Endodermal cell (in vitro differentiated cells): ENCODE measurements at regions not wholly inside any gene's neighbourhood (a gene's known extent, or its start where the extent isn't known, plus 50 kb on each side); places are given as distances from the start of the nearest gene placed in this dataset.

ENCODE experiments used
- DNase-seq: peaks from one replicate; pipeline ENCODE4 v3.0.0-alpha.2; 2017
- H3K27ac ChIP-seq: 2 replicates; pipeline ENCODE4 v1.5.1; 2013; ENCODE audit warnings: mild to moderate bottlenecking, low read depth, low read length, moderate library complexity
- H3K27me3 ChIP-seq: 2 replicates; pipeline ENCODE4 v1.6.1; 2013; ENCODE audit warnings: mild to moderate bottlenecking, low read length, moderate library complexity; ENCODE audit not compliant: insufficient read depth, control insufficient read depth, poor library complexity, severe bottlenecking
- H3K36me3 ChIP-seq: 2 replicates; pipeline ENCODE4 v1.7.0; 2013; ENCODE audit warnings: mild to moderate bottlenecking, low read length, moderate library complexity; ENCODE audit not compliant: control insufficient read depth, insufficient read depth
- H3K4me1 ChIP-seq: one replicate; pipeline ENCODE4 v1.7.0; 2013; ENCODE audit warnings: low read length; ENCODE audit not compliant: control insufficient read depth, insufficient read depth
- H3K4me3 ChIP-seq: 2 replicates; pipeline ENCODE4 v1.5.1; 2013; ENCODE audit warnings: mild to moderate bottlenecking, low read length, moderate library complexity
- H3K9ac ChIP-seq: 2 replicates; pipeline ENCODE4 v1.6.1; 2013; ENCODE audit warnings: mild to moderate bottlenecking, low read length, moderate library complexity; ENCODE audit not compliant: poor library complexity, severe bottlenecking; ENCODE audit errors: extremely low read depth
- H3K9me3 ChIP-seq: 2 replicates; pipeline ENCODE4 v1.6.1; 2013; ENCODE audit warnings: mild to moderate bottlenecking, low read length, moderate library complexity; ENCODE audit not compliant: control insufficient read depth
- H3K27ac Mint-ChIP-seq: 2 replicates; pipeline ENCODE4 v1.8.0; 2020; ENCODE audit warnings: mixed read lengths
- H3K27me3 Mint-ChIP-seq: 2 replicates; pipeline ENCODE4 v1.8.0; 2021; ENCODE audit warnings: mild to moderate bottlenecking, mixed read lengths; ENCODE audit not compliant: insufficient read depth
- H3K36me3 Mint-ChIP-seq: 2 replicates; pipeline ENCODE4 v1.8.0; 2020; ENCODE audit warnings: low read depth, mixed read lengths
- H3K4me1 Mint-ChIP-seq: 2 replicates; pipeline ENCODE4 v1.8.0; 2020; ENCODE audit warnings: mixed read lengths
- H3K4me3 Mint-ChIP-seq: 2 replicates; pipeline ENCODE4 v1.8.0; 2020; ENCODE audit warnings: mild to moderate bottlenecking, moderate library complexity, mixed read lengths
- H3K9me3 Mint-ChIP-seq: 2 replicates; pipeline ENCODE4 v1.8.0; 2020; ENCODE audit warnings: mild to moderate bottlenecking, mixed read lengths
- WGBS, 2 experiments: methylation state at CpG; one replicate each; pipeline versions ENCODE4 v1.1.5 to v1.1.7; 2013; ENCODE audit warnings: missing lambda C conversion rate in 2 of 2, mixed read lengths in 1 of 2; ENCODE audit not compliant: insufficient coverage in 1 of 2, insufficient read length in 1 of 2; 5-methylcytosine and 5-hydroxymethylcytosine counted together
- TF ChIP-seq, protein P1 (sequence below): fragments of 200-600 bp; sonication (generic); conservative IDR thresholded peaks from 2 replicates; pipeline ENCODE4 v1.5.0; 2021; ENCODE audit warnings: antibody characterized with exemption, mild to moderate bottlenecking

DNA sequence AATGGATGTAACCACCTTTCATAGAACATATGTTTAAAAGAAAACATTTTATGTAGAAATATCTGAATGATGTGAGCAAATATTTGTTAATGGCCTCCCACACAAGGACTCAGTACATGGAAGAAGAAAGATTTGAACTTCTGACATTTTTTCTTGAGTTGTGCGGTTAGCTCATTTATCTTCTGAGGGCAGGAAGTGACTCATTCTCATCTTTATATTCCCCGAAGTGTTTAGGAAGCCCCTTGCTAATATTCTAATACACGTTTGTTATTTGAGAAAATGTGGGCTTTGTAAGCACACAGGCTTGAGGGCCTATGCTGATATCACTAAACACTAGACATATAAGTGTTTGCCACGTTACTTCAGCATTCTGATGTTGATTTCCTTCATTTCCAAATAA lies 392.5 kb upstream of the PTBP2 start:
- no peak overlapping the region for H3K4me3 Mint-ChIP-seq
- H3K27me3 Mint-ChIP-seq, result no peaks in the 10 kb centered on the region
- Histone ChIP-seq H3K4me3 (no peak overlapping the region), H3K27ac (no peak overlapping the region), H3K4me1 (no peaks in the 10 kb centered on the region), H3K27me3 (no peaks in the 10 kb centered on the region), H3K9me3 (no peaks in the 10 kb centered on the region), H3K9ac (no peak overlapping the region), H3K36me3 (no peaks in the 10 kb centered on the region)
- H3K27ac Mint-ChIP-seq, result no peak overlapping the region
- TF ChIP-seq, protein P1, sequence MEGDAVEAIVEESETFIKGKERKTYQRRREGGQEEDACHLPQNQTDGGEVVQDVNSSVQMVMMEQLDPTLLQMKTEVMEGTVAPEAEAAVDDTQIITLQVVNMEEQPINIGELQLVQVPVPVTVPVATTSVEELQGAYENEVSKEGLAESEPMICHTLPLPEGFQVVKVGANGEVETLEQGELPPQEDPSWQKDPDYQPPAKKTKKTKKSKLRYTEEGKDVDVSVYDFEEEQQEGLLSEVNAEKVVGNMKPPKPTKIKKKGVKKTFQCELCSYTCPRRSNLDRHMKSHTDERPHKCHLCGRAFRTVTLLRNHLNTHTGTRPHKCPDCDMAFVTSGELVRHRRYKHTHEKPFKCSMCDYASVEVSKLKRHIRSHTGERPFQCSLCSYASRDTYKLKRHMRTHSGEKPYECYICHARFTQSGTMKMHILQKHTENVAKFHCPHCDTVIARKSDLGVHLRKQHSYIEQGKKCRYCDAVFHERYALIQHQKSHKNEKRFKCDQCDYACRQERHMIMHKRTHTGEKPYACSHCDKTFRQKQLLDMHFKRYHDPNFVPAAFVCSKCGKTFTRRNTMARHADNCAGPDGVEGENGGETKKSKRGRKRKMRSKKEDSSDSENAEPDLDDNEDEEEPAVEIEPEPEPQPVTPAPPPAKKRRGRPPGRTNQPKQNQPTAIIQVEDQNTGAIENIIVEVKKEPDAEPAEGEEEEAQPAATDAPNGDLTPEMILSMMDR, result no peak
- H3K9me3 Mint-ChIP-seq, result no peaks in the 10 kb centered on the region
- H3K4me1 Mint-ChIP-seq, result no peaks in the 10 kb centered on the region
- WGBS, 2 experiments, result 89 to 100% methylated on average over 1 to 4 of the region's 4 CpGs
- no peaks in the 10 kb centered on the region for H3K36me3 Mint-ChIP-seq
- DNase-seq, result no peak

GRCh38 chr1:96331596-96331995 lies 390.0 kb upstream of the PTBP2 start:
- TF ChIP-seq, protein P1, result no peak
- no peak for DNase-seq
- no peaks in the 10 kb centered on the region for H3K4me1 Mint-ChIP-seq
- Histone ChIP-seq H3K27ac (no peak overlapping the region), H3K4me1 (no peaks in the 10 kb centered on the region), H3K9ac (no peak overlapping the region), H3K9me3 (no peaks in the 10 kb centered on the region), H3K36me3 (no peaks in the 10 kb centered on the region), H3K4me3 (no peak overlapping the region), H3K27me3 (no peaks in the 10 kb centered on the region)
- WGBS, 2 experiments, result 86 to 100% methylated on average over 2 to 3 of the region's 3 CpGs
- H3K27me3 Mint-ChIP-seq, result no peaks in the 10 kb centered on the region
- H3K4me3 Mint-ChIP-seq, result no peak overlapping the region
- no peak overlapping the region for H3K27ac Mint-ChIP-seq
- H3K36me3 Mint-ChIP-seq, result no peaks in the 10 kb centered on the region
- H3K9me3 Mint-ChIP-seq, result no peaks in the 10 kb centered on the region

- no peak overlapping the region for H3K4me3 ChIP-seq
- no peaks in the 10 kb centered on the region for H3K4me1 Mint-ChIP-seq
These were observed 387.9 kb upstream of the PTBP2 start for GRCh38 chr1:96333522-96334235.

More at GRCh38 chr1:96333522-96334235, 387.9 kb upstream of the PTBP2 start:
- H3K27ac Mint-ChIP-seq, result no peak overlapping the region
- no peaks in the 10 kb centered on the region for H3K36me3 ChIP-seq
- TF ChIP-seq, protein P1, result no peak
- H3K4me1 ChIP-seq, result no peaks in the 10 kb centered on the region
- H3K27me3 ChIP-seq, result no peaks in the 10 kb centered on the region
- H3K9ac ChIP-seq, result no peak overlapping the region
- H3K27me3 Mint-ChIP-seq, result no peaks in the 10 kb centered on the region
- H3K27ac ChIP-seq, result no peak overlapping the region
- no peak overlapping the region for H3K4me3 Mint-ChIP-seq
- 88 to 100% methylated on average over 1 to 4 of the region's 4 CpGs for WGBS, 2 experiments
- no peak for DNase-seq
- H3K9me3 Mint-ChIP-seq, result no peaks in the 10 kb centered on the region
- no peaks in the 10 kb centered on the region for H3K36me3 Mint-ChIP-seq
- H3K9me3 ChIP-seq, result no peaks in the 10 kb centered on the region
